Panc1 (cell line): ENCODE measurements at regions not wholly inside any gene's neighbourhood (a gene's known extent, or its start where the extent isn't known, plus 50 kb on each side); places are given as distances from the start of the nearest gene placed in this dataset.

Source experiments
- ATAC-seq: fragments of 200-7000 bp; cut with Tn5 transposase; 2 replicates; pipeline ENCODE4 v1.9.1; 2020; ENCODE audit warnings: mild to moderate bottlenecking, moderate library complexity
- BruUV-seq: library from RNA; stranded (reverse); fragments of 400-500 nt; replicated peaks from 2 replicates; lab custom pipeline; 2021; lab: Mats Ljungman, UMichigan
- CTCF ChIA-PET: fragments of 300-600 bp; sonication (Branson Sonifier 250); formaldehyde crosslinking; loops from one replicate; lab custom pipeline; 2022; ENCODE audit warnings: antibody characterized with exemption; lab: Charles Lee
- POLR2A ChIA-PET: fragments of 300-600 bp; sonication (Branson Sonifier 250); formaldehyde crosslinking; loops from one replicate; lab custom pipeline; 2022; ENCODE audit warnings: antibody characterized with exemption; lab: Charles Lee
- DNase-seq: peaks from one replicate; pipeline ENCODE4 v3.0.0-alpha.2; 2010; ENCODE audit warnings: low read depth, low spot score
- H3K27ac ChIP-seq: 2 replicates; pipeline ENCODE4 v1.5.1; 2011; ENCODE audit warnings: mild to moderate bottlenecking, low read length, inconsistent platforms
- H3K27me3 ChIP-seq: fragments of 200-500 bp; sonication (Bioruptor generic); 2 replicates; pipeline ENCODE4 v1.6.0; 2014; ENCODE audit warnings: low read length, inconsistent platforms; ENCODE audit not compliant: control insufficient read depth, insufficient read depth
- H3K36me3 ChIP-seq: fragments of 200-500 bp; sonication (Bioruptor generic); 2 replicates; pipeline ENCODE4 v1.5.1; 2014; ENCODE audit warnings: inconsistent platforms, mild to moderate bottlenecking, low read length, moderate library complexity; ENCODE audit not compliant: control insufficient read depth, insufficient read depth
- H3K4me1 ChIP-seq: 2 replicates; pipeline ENCODE4 v1.5.1; 2011; ENCODE audit warnings: inconsistent platforms, mild to moderate bottlenecking, low read length, moderate library complexity; ENCODE audit not compliant: control insufficient read depth, insufficient read depth
- H3K4me3 ChIP-seq, 2 experiments: 2 replicates each; pipeline ENCODE4 v1.5.1; 2011 to 2012; ENCODE audit warnings: low read depth in 2 of 2, low read length in 2 of 2, mild to moderate bottlenecking in 2 of 2, inconsistent platforms in 1 of 2, moderate library complexity in 1 of 2
- H3K9me3 ChIP-seq: fragments of 200-500 bp; sonication (Bioruptor generic); 2 replicates; pipeline ENCODE4 v1.5.1; 2014; ENCODE audit warnings: low read depth, mild to moderate bottlenecking, inconsistent platforms, low read length, moderate library complexity; ENCODE audit not compliant: control insufficient read depth, insufficient read depth
- POLR2AphosphoS5 ChIP-seq: IDR thresholded peaks from 2 replicates; pipeline ENCODE4 v1.6.1; 2012; ENCODE audit warnings: mild to moderate bottlenecking, low read depth, low read length, moderate library complexity
- SIN3A ChIP-seq: IDR thresholded peaks from 2 replicates; pipeline ENCODE4 v1.6.1; 2012; ENCODE audit warnings: low read depth, mild to moderate bottlenecking, low read length, moderate library complexity, borderline replicate concordance; ENCODE audit not compliant: insufficient read depth
- TCF7L2 ChIP-seq: IDR thresholded peaks from 2 replicates; pipeline ENCODE4 v1.6.1; 2011; ENCODE audit warnings: mild to moderate bottlenecking, low read depth, low read length, inconsistent platforms
- in situ Hi-C: cut with HindIII; loops from 2 replicates; pipeline ENCODE4 v1.10.0; 2016; ENCODE audit warnings: low sequenced_read_pairs, low pct_unique_long_range_greater_than_20kb
- intact Hi-C: fragments of 100-400 bp; cut with micrococcal nuclease; formaldehyde crosslinking; loops from one replicate; pipeline ENCODE4 v1.10.0; 2022; ENCODE audit not compliant: unreplicated experiment
- TF ChIP-seq, protein P1 (sequence below): fragments of 450-650 bp; IDR thresholded peaks from 2 replicates; pipeline ENCODE4 v1.5.1; 2017; ENCODE audit warnings: mild to moderate bottlenecking
- TF ChIP-seq, protein P2 (sequence below), 2 experiments: IDR thresholded peaks; 2 replicates each; pipeline ENCODE4 v1.6.1; 2011 to 2012; ENCODE audit warnings: low read depth in 2 of 2, control low read depth in 1 of 2, low read length in 1 of 2, mild to moderate bottlenecking in 1 of 2, moderate library complexity in 1 of 2; ENCODE audit not compliant: insufficient read depth in 1 of 2

- no peak for DNase-seq
- POLR2A ChIA-PET, result no interaction called here
- Histone ChIP-seq H3K4me3 (no peak overlapping the region), H3K9me3 (no peaks in the 10 kb centered on the region), H3K27ac (no peak overlapping the region), H3K36me3 (no peaks in the 10 kb centered on the region), H3K4me1 (no peaks in the 10 kb centered on the region), H3K27me3 (no peaks in the 10 kb centered on the region)
- CTCF ChIA-PET, result no interaction called here
- intact Hi-C loops, result no loop called here
- BruUV-seq, result no TSS peak
- in situ Hi-C loops, result no loop called here
- ATAC-seq, result no peak
- TF ChIP-seq, protein P1, sequence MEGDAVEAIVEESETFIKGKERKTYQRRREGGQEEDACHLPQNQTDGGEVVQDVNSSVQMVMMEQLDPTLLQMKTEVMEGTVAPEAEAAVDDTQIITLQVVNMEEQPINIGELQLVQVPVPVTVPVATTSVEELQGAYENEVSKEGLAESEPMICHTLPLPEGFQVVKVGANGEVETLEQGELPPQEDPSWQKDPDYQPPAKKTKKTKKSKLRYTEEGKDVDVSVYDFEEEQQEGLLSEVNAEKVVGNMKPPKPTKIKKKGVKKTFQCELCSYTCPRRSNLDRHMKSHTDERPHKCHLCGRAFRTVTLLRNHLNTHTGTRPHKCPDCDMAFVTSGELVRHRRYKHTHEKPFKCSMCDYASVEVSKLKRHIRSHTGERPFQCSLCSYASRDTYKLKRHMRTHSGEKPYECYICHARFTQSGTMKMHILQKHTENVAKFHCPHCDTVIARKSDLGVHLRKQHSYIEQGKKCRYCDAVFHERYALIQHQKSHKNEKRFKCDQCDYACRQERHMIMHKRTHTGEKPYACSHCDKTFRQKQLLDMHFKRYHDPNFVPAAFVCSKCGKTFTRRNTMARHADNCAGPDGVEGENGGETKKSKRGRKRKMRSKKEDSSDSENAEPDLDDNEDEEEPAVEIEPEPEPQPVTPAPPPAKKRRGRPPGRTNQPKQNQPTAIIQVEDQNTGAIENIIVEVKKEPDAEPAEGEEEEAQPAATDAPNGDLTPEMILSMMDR, result no peak
- TF ChIP-seq, protein P2, sequence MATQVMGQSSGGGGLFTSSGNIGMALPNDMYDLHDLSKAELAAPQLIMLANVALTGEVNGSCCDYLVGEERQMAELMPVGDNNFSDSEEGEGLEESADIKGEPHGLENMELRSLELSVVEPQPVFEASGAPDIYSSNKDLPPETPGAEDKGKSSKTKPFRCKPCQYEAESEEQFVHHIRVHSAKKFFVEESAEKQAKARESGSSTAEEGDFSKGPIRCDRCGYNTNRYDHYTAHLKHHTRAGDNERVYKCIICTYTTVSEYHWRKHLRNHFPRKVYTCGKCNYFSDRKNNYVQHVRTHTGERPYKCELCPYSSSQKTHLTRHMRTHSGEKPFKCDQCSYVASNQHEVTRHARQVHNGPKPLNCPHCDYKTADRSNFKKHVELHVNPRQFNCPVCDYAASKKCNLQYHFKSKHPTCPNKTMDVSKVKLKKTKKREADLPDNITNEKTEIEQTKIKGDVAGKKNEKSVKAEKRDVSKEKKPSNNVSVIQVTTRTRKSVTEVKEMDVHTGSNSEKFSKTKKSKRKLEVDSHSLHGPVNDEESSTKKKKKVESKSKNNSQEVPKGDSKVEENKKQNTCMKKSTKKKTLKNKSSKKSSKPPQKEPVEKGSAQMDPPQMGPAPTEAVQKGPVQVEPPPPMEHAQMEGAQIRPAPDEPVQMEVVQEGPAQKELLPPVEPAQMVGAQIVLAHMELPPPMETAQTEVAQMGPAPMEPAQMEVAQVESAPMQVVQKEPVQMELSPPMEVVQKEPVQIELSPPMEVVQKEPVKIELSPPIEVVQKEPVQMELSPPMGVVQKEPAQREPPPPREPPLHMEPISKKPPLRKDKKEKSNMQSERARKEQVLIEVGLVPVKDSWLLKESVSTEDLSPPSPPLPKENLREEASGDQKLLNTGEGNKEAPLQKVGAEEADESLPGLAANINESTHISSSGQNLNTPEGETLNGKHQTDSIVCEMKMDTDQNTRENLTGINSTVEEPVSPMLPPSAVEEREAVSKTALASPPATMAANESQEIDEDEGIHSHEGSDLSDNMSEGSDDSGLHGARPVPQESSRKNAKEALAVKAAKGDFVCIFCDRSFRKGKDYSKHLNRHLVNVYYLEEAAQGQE (IDR thresholded peaks at IDR 0.05; ENCODE audit: insufficient read depth in 1 of 2, low read depth in 2 of 2, low read length in 1 of 2), result no peak
- TF ChIP-seq TCF7L2 (no peak), SIN3A (no peak), POLR2AphosphoS5 (no peak)
Measured at GRCh38 chr12:30458453-30458852, 237.2 kb downstream of the IPO8 start.

GRCh38 chr12:30457621-30458289 is 237.9 kb downstream of the IPO8 start:
- H3K36me3 ChIP-seq, result no peaks in the 10 kb centered on the region
- H3K4me3 ChIP-seq, result no peak overlapping the region
- in situ Hi-C loops (no loop called here), intact Hi-C loops (no loop called here)
- DNase-seq (no peak), ATAC-seq (no peak)
- no TSS peak for BruUV-seq
- no peaks in the 10 kb centered on the region for H3K9me3 ChIP-seq
- H3K27me3 ChIP-seq, result no peaks in the 10 kb centered on the region
- no peak overlapping the region for H3K27ac ChIP-seq
- CTCF ChIA-PET, result no interaction called here
- TF ChIP-seq TCF7L2, result no peak
- TF ChIP-seq, protein P1, result peak; percentile 31; the same call in 1 of the 2 replicates
- TF ChIP-seq POLR2AphosphoS5, result no peak
- no peak for TF ChIP-seq SIN3A
- H3K4me1 ChIP-seq, result no peaks in the 10 kb centered on the region
- POLR2A ChIA-PET, result no interaction called here
